HG02798 (cell line): ENCODE measurements at regions not wholly inside any gene's neighbourhood (a gene's known extent, or its start where the extent isn't known, plus 50 kb on each side); places are given as distances from the start of the nearest gene placed in this dataset.
"Not testable (repeated sequence)": the region's sequence is repeated elsewhere in the genome, so short reads cannot be mapped to it uniquely, and the experiment has no call there.

Experiments used
- ATAC-seq: cut with Tn5 transposase; IDR thresholded peaks from one replicate; pipeline ENCODE4 v1.9.1; 2021; ENCODE audit warnings: mild to moderate bottlenecking; ENCODE audit not compliant: unreplicated experiment, poor library complexity

GRCh38 chr12:126248871-126249403 lies 1183.7 kb downstream of the AACS start:
- ATAC-seq: no peak

GRCh38 chr12:126258190-126258589 lies 1193.0 kb downstream of the AACS start:
- no peak for ATAC-seq

DNA sequence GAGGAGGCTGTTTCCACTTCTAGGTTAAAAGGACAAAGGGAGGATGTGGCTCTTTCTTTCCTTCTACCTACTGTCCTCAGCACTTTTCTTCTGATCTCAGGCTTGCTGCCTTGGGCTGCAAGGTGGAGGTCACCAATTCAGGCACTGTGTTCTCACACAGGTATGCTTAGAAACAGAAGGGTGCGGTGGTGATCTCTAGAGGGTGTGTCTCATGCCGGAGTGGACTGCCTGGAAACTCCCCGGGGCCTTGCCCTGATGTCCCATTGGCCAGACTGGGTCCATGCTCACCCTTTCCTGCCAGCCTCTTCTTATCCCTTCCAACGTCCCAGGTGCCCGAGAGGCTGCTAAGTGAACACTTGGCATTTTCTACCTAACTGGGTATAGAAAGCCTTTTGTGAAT lies 1197.6 kb downstream of the AACS start:
- no peak for ATAC-seq

- no peak for ATAC-seq
These were observed 1203.0 kb downstream of the AACS start for GRCh38 chr12:126268222-126268621.

DNA sequence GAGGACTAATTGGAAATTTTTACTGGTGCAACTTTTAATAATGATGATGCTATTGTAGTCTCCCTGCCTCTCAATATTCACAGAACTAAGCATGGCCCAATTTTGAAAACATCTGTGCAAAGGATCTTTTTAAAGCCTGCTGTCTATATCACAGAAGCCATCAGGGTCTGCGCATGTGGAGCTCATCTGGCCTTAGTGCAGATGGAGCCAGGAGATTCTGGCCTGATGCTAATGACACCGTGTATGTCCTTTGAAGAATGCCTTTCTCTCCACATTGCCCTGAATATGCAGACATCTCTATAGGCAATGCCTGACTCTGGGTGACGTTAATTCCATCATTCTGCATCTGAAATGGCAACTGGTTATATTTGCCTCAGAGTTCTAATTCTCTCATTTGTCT lies 1205.9 kb downstream of the AACS start:
- ATAC-seq: no peak

DNA sequence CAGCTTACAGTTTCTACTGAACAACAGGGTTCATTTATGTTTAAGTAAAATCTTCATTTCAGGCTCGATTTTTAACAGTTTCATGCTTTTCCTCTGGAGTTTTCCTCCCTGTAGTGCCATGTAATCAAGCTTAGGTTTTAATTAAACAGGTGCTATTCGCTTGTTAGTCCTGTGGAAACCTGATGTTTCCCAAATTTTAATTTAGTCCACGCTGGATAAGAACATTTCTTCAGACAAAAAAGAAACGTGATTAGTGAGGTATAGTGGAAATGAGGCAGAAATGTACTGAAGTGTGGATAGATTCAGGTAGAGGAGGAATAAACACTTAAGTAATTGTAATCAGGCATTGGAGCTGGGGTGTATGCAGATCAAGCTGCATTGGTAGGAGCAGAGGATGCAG lies 1217.5 kb downstream of the AACS start:
- no peak for ATAC-seq

- ATAC-seq: no peak
These were observed 1221.0 kb downstream of the AACS start for GRCh38 chr12:126286203-126286602.

DNA sequence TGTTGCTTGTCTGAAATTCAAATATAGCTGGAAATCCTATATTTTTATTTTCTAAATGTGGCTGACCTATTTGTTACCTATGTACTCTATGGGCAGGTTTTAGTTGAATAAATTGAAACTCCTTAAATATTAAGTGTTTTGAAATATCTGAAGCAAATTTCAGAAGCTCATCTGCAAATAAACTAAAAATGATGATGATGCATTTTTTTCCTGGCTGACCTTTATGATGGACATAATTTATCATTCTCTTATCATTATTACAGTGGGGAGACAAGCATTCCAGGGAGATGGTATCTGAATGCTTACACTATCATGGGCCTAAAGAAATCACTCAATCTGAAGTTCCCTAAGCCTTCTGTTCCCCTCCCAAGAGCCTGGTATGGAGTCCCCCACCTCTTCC lies 1225.2 kb downstream of the AACS start:
- no peak for ATAC-seq

- not testable (repeated sequence) for ATAC-seq
These were observed 1226.8 kb downstream of the AACS start for GRCh38 chr12:126291987-126292386.

GRCh38 chr12:126295652-126296051 lies 1230.4 kb downstream of the AACS start:
- no peak for ATAC-seq

DNA sequence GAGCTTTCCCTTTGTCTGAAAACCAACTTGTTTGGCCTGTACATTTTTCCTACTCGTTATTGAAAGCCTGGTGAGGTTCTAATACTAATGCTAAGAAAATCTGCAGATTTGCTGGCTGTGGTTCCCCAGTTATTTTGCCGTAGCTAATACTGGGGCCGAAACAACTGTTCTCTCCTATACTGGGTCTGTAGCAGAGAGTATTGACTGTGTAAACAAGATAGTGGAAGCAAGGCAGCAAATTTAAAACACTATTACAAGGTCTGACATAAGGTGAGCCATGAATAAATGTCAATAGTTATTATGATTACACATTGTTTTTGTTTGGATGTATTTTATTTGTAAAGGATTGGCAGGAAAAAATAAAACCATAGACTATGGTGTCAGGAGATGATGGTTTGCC lies 1244.0 kb downstream of the AACS start:
- ATAC-seq: no peak

DNA sequence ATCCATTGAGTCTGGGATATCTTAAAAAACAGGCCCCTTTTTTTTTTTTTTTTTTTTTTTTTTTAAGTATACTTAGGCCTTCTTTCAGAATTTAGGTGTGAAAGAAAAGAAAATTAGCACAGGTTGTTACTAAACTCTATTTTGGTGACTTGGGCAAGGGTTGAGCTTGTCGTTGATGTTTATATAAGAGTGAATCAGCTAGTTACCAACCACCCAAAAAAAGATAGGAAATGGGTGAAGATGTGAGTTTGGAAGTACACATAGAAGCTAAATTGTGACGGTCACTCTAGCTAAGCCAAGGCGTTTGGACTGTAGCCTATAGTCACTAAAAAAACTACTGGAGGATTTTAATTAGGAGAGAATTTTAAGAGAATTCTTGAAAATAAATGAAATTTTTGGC lies 1247.2 kb downstream of the AACS start:
- no peak for ATAC-seq

- ATAC-seq: no peak
These were observed 1251.2 kb downstream of the AACS start for GRCh38 chr12:126316411-126316810.

DNA sequence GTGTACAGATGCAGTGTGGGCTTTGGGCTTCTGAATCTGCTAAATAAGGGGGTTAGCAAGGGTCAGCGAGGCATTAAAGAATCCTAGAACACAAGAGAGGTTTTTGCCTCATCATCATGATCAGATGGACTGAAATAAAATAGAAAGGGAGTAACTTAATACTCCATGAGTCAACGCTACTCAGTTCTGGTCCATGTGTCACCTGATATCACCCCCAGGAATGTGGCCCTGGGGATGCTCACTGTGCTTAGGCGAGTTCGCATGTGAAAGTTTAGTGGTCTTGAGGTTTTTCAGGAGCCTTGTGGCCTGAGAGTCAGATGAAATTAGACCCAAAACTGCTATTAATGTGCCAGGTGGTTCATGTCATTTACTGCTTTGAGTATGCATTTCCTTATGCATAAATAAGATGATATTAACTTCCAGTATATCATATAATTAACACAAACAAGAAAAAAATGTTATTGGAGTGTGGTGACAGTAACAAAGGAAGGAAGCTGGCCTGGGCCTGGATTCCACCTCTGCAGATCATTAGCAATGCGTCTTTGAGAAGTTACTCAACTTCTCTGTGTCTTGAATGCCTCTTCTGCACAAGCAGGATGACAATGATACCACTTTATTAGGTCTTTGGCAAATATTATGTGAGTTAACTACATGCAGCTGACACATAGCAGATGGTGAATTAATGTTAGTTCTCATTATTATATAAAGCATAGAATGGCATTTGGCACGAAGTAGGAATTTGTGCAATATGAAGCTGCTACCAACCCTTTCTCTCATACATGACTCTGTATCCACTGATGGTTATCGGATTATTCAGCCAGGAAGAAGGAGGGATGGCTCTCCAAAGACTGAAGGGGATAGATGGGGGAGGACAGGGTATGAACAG lies 1272.6 kb downstream of the AACS start:
- no peak for ATAC-seq

- no peak for ATAC-seq
These were observed 1277.6 kb downstream of the AACS start for GRCh38 chr12:126342866-126343265.

DNA sequence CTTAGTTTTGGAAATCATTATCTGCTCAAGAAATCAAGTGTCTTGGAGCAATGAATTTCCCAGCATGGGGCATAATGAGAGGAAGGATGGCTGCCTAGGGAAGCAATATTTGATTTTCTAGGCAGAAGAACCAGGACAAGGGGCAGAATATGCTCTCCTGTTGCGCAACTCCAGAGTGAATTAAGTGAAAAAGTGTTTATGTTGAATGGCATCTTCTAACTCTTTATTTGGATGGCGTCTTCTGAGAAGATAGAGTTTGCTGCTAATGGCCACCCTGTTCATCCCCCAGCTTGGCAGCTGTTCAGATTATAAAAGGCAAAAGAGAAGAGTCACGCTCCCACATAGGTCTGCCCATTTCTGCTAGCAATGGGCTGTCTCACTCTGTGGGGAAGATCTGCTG lies 1278.1 kb downstream of the AACS start:
- ATAC-seq: no peak

GRCh38 chr12:126346087-126346486 lies 1280.9 kb downstream of the AACS start:
- ATAC-seq: no peak

DNA sequence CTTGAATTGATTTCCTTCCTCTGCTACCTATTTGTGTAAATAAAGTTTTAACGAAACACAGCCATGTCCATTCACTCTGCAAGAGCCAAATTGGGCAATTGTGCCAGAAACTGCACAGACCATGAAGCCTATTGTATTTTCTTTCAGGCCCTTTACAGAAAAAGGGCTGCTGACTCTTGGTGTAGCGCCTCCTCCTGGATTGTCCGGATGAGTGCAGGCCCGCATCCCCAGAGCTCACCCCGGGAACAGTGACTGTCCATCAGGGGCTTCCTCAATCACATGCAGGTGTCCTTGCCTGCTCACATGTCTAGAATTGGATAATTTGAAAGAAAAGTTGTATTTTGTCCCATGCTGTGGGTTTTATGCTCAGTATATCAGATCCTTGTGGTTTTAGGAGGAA lies 1282.2 kb downstream of the AACS start:
- no peak for ATAC-seq

DNA sequence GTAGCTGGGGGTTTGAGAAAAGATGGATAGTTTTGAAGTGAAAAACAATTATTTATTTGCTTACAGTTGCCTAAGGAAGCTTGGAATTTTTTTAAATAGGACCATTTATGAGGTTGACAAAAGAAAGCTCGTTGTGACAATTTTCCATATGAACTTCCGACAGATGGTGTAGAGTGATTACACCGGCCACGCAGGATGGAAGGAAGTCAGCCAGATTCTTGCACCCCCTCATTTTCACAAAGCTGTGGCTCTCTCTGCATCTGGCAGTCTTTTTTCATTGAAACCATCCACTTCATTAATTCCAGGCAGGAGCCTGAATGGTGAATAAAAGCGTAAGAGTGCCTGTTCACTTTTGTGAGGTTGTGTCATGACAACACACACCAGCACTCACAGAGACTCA lies 1284.1 kb downstream of the AACS start:
- ATAC-seq: no peak

- no peak for ATAC-seq
These were observed 1288.4 kb downstream of the AACS start for GRCh38 chr12:126353604-126354003.

DNA sequence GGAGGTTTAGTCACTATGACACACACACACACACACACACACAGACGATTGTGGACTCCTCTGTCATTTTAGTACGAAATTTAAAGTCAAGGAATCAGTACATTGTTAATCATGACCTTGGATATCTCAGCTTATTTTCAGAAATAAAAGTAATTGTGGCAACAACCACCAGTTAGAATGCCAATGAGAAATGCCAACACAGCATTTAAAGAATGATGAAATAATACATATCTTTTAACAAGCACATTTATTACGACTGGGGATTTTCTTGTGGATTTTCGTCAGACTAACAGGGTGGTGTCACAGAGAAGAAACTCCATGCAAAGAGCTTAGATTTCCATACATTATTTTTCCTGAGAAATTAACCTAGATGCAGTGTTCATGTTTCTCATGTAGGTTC lies 1289.4 kb downstream of the AACS start:
- ATAC-seq: no peak

- ATAC-seq: no peak
These were observed 1290.1 kb downstream of the AACS start for GRCh38 chr12:126355346-126355745.
